PC-3 (cell line): ENCODE measurements at regions not wholly inside any gene's neighbourhood (a gene's known extent, or its start where the extent isn't known, plus 50 kb on each side); places are given as distances from the start of the nearest gene placed in this dataset.
A peak's percentile ranks its signal among the peaks of the same experiment; 100 is the strongest.

Experiments
- ATAC-seq: fragments of 200-7000 bp; cut with Tn5 transposase; 2 replicates; pipeline ENCODE4 v1.9.1; 2020; ENCODE audit warnings: mild to moderate bottlenecking, moderate library complexity
- BruUV-seq: library from RNA; stranded (reverse); fragments of 400-500 nt; replicated peaks from 2 replicates; lab custom pipeline; 2021; lab: Mats Ljungman, UMichigan
- CTCF ChIA-PET: fragments of 300-600 bp; sonication (Branson Sonifier 250); formaldehyde crosslinking; loops from one replicate; lab custom pipeline; 2022; ENCODE audit warnings: antibody characterized with exemption; lab: Charles Lee
- POLR2A ChIA-PET: fragments of 300-600 bp; sonication (Branson Sonifier 250); formaldehyde crosslinking; loops from one replicate; lab custom pipeline; 2022; ENCODE audit warnings: antibody characterized with exemption; ENCODE audit not compliant: unreplicated experiment; lab: Charles Lee
- DNase-seq: peaks from one replicate; pipeline ENCODE4 v3.0.0-alpha.2; 2015
- H2AFZ ChIP-seq: fragments of 300-600 bp; sonication (generic); 2 replicates; pipeline ENCODE4 v1.6.0; 2016; ENCODE audit warnings: antibody characterized with exemption, low read length
- H3F3A ChIP-seq: fragments of 300-600 bp; sonication (generic); one replicate; pipeline ENCODE4 v1.6.0; 2017; ENCODE audit warnings: antibody characterized with exemption, low read length, control low read depth, mild to moderate bottlenecking; ENCODE audit not compliant: unreplicated experiment
- H3K27ac ChIP-seq: fragments of 300-600 bp; sonication (generic); 2 replicates; pipeline ENCODE4 v1.5.1; 2016; ENCODE audit warnings: mild to moderate bottlenecking, low read length
- H3K27me3 ChIP-seq: fragments of 300-600 bp; sonication (generic); 2 replicates; pipeline ENCODE4 v1.6.1; 2016; ENCODE audit warnings: low read length, mixed read lengths
- H3K36me3 ChIP-seq: fragments of 300-600 bp; sonication (generic); 2 replicates; pipeline ENCODE4 v1.6.1; 2016; ENCODE audit warnings: low read depth, mixed run types, low read length, mixed read lengths
- H3K4me1 ChIP-seq: fragments of 300-600 bp; sonication (generic); 2 replicates; pipeline ENCODE4 v1.5.1; 2016; ENCODE audit warnings: low read length; ENCODE audit not compliant: insufficient read depth
- H3K4me2 ChIP-seq: fragments of 300-600 bp; sonication (generic); 2 replicates; pipeline ENCODE4 v1.6.0; 2016; ENCODE audit warnings: low read length
- H3K4me3 ChIP-seq: fragments of 300-600 bp; sonication (generic); 2 replicates; pipeline ENCODE4 v1.5.1; 2016; ENCODE audit warnings: mild to moderate bottlenecking, low read length, mixed read lengths
- H3K79me2 ChIP-seq: fragments of 300-600 bp; sonication (generic); 2 replicates; pipeline ENCODE4 v1.6.1; 2017; ENCODE audit warnings: low read length, mixed read lengths
- H3K9ac ChIP-seq: fragments of 300-600 bp; sonication (generic); 2 replicates; pipeline ENCODE4 v1.6.0; 2016; ENCODE audit warnings: mild to moderate bottlenecking, low read length
- H3K9me2 ChIP-seq: fragments of 300-600 bp; sonication (generic); replicated peaks from 2 replicates; pipeline ENCODE4 v1.6.1; 2016; ENCODE audit warnings: mixed run types, low read length, mixed read lengths
- H3K9me3 ChIP-seq: fragments of 300-600 bp; sonication (generic); 2 replicates; pipeline ENCODE4 v1.6.1; 2016; ENCODE audit warnings: low read length, mixed read lengths
- H4K20me1 ChIP-seq: fragments of 300-600 bp; sonication (generic); 2 replicates; pipeline ENCODE4 v1.6.1; 2016; ENCODE audit warnings: low read length, mixed read lengths
- CTCF ChIP-seq: fragments of 300-600 bp; sonication (generic); conservative IDR thresholded peaks from 2 replicates; pipeline ENCODE4 v1.5.1; 2017; ENCODE audit warnings: antibody characterized with exemption, low read depth, mild to moderate bottlenecking, low read length
- EZH2 ChIP-seq: fragments of 300-600 bp; sonication (generic); IDR thresholded peaks from one replicate; pipeline ENCODE4 v1.6.1; 2017; ENCODE audit warnings: antibody characterized with exemption, mild to moderate bottlenecking, low read length; ENCODE audit not compliant: unreplicated experiment
- EZH2phosphoT487 ChIP-seq: fragments of 300-600 bp; sonication (generic); IDR thresholded peaks from 2 replicates; pipeline ENCODE4 v1.6.1; 2018; ENCODE audit warnings: mild to moderate bottlenecking, antibody characterized with exemption, low read length, borderline replicate concordance
- intact Hi-C: fragments of 100-400 bp; cut with micrococcal nuclease; formaldehyde crosslinking; loops from 2 replicates; pipeline ENCODE4 v1.9.0; 2023

- H3K79me2 ChIP-seq, result no peaks in the 10 kb centered on the region
- BruUV-seq, result no TSS peak
- H3K9ac ChIP-seq, result no peak overlapping the region; the same call in 1 of the 2 replicates
- intact Hi-C loops, result loop anchor here (1.0 kb wide), 1 partner anchor 58 kb away; no protein-coding TSS in a partner anchor
- CTCF ChIA-PET, result no interaction called here
- peaks cover 10% of the 10 kb centered on the region; the same call in 1 of the 2 replicates for H3K4me1 ChIP-seq
- H3K27ac ChIP-seq, result peak overlapping the region; percentile 74
- no peaks in the 10 kb centered on the region for H3K36me3 ChIP-seq
- H3K4me2 ChIP-seq, result peak overlapping the region; percentile 29; the same call in 1 of the 2 replicates
- H3K4me3 ChIP-seq, result no peak overlapping the region
- H3K27me3 ChIP-seq, result no peaks in the 10 kb centered on the region
- POLR2A ChIA-PET, result interaction anchor here (0.6 kb wide), 1 partner anchor 1016 kb away, joined by 3 read pairs; no protein-coding TSS in a partner anchor
- no peaks in the 10 kb centered on the region for H3K9me2 ChIP-seq
- no peaks in the 10 kb centered on the region for H3K9me3 ChIP-seq
- no peaks in the 10 kb centered on the region for H3F3A ChIP-seq
- H2AFZ ChIP-seq, result no peak overlapping the region
- peak; percentile 85 for ATAC-seq
- H4K20me1 ChIP-seq, result no peaks in the 10 kb centered on the region
- TF ChIP-seq CTCF (no peak), EZH2phosphoT487 (no peak), EZH2 (no peak)
- DNase-seq, result peak; percentile 53
Observed at GRCh38 chr21:27047658-27048314, 80.9 kb upstream of the ADAMTS5 start.

GRCh38 chr21:27047283-27047657 lies 80.4 kb upstream of the ADAMTS5 start:
- H3K9me2 ChIP-seq, result no peaks in the 10 kb centered on the region
- H3K36me3 ChIP-seq, result no peaks in the 10 kb centered on the region
- no peak overlapping the region for H3K4me3 ChIP-seq
- ATAC-seq (peak; percentile 54), DNase-seq (peak; percentile 19)
- no peaks in the 10 kb centered on the region for H3F3A ChIP-seq
- H2AFZ ChIP-seq, result no peak overlapping the region
- no peaks in the 10 kb centered on the region for H3K9me3 ChIP-seq
- POLR2A ChIA-PET, result no interaction called here
- CTCF ChIA-PET, result no interaction called here
- H3K4me1 ChIP-seq, result peaks cover 10% of the 10 kb centered on the region; the same call in 1 of the 2 replicates
- H4K20me1 ChIP-seq, result no peaks in the 10 kb centered on the region
- TF ChIP-seq CTCF (no peak), EZH2 (no peak), EZH2phosphoT487 (no peak)
- peak overlapping the region; percentile 74 for H3K27ac ChIP-seq
- intact Hi-C loops, result loop anchor here (1.0 kb wide), 1 partner anchor 58 kb away; no protein-coding TSS in a partner anchor
- no peak overlapping the region; the same call in 1 of the 2 replicates for H3K9ac ChIP-seq
- BruUV-seq, result no TSS peak
- no peaks in the 10 kb centered on the region for H3K27me3 ChIP-seq
- H3K4me2 ChIP-seq, result peak overlapping the region; percentile 18; the same call in 1 of the 2 replicates
- no peaks in the 10 kb centered on the region for H3K79me2 ChIP-seq
